Parathyroid adenoma (tissue), 2 donors: ENCODE measurements at regions not wholly inside any gene's neighbourhood (a gene's known extent, or its start where the extent isn't known, plus 50 kb on each side); places are given as distances from the start of the nearest gene placed in this dataset.

Experiments used
- H2AFZ ChIP-seq: fragments of 300-600 bp; sonication (generic); one replicate; pipeline ENCODE4 v1.7.0; 2017; ENCODE audit warnings: antibody characterized with exemption, mild to moderate bottlenecking
- H3K27ac ChIP-seq: fragments of 300-600 bp; sonication (generic); one replicate; pipeline ENCODE4 v1.7.0; 2017
- H3K27me3 ChIP-seq: fragments of 300-600 bp; sonication (generic); one replicate; pipeline ENCODE4 v1.7.0; 2017; ENCODE audit warnings: low read length; ENCODE audit not compliant: control insufficient read depth, insufficient read depth
- H3K36me3 ChIP-seq: fragments of 300-600 bp; sonication (generic); one replicate; pipeline ENCODE4 v1.7.0; 2017; ENCODE audit warnings: low read length; ENCODE audit not compliant: control insufficient read depth, insufficient read depth
- H3K4me1 ChIP-seq: fragments of 300-600 bp; sonication (generic); one replicate; pipeline ENCODE4 v1.7.0; 2017; ENCODE audit warnings: control low read depth
- H3K4me2 ChIP-seq: fragments of 300-600 bp; sonication (generic); one replicate; pipeline ENCODE4 v1.7.0; 2017; ENCODE audit warnings: low read length
- H3K4me3 ChIP-seq: fragments of 300-600 bp; sonication (generic); one replicate; pipeline ENCODE4 v1.7.0; 2017; ENCODE audit warnings: low read depth, low read length
- H3K79me2 ChIP-seq: fragments of 300-600 bp; sonication (generic); one replicate; pipeline ENCODE4 v1.7.0; 2017; ENCODE audit warnings: control low read depth
- H3K9ac ChIP-seq: fragments of 300-600 bp; sonication (generic); one replicate; pipeline ENCODE4 v1.7.0; 2017; ENCODE audit warnings: mild to moderate bottlenecking
- H3K9me3 ChIP-seq: fragments of 300-600 bp; sonication (generic); one replicate; pipeline ENCODE4 v1.7.0; 2017; ENCODE audit warnings: low read length; ENCODE audit not compliant: control insufficient read depth
- TF ChIP-seq, protein P1 (sequence below): fragments of 300-600 bp; sonication (generic); IDR thresholded peaks from one replicate; pipeline ENCODE4 v1.7.0; 2017; ENCODE audit warnings: antibody characterized with exemption, mild to moderate bottlenecking
- donor health status: primary hyperparathyroidism.

DNA sequence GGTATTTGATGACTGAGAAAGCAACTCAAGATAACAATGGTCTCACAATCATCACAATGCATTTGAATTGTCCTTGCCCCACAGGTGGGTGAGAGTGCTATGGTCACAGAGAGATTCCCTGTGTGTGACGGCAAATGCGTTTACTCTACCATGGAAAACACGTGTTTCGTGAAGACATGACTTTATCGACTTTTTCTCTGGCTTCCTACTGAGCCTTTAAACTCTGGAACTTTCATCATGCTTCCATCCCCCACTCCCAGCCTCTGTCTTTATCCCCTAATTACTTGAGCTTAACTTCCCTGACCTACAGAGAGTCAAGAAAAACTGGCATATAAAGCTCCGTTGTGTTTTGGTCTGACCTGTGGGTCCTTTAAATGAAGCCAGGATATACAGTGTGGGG, 414.1 kb upstream of the CLINT1 start:
- no peak overlapping the region for H3K4me3 ChIP-seq
- no peaks in the 10 kb centered on the region for H3K4me1 ChIP-seq
- H3K4me2 ChIP-seq, result no peak overlapping the region
- TF ChIP-seq, protein P1, sequence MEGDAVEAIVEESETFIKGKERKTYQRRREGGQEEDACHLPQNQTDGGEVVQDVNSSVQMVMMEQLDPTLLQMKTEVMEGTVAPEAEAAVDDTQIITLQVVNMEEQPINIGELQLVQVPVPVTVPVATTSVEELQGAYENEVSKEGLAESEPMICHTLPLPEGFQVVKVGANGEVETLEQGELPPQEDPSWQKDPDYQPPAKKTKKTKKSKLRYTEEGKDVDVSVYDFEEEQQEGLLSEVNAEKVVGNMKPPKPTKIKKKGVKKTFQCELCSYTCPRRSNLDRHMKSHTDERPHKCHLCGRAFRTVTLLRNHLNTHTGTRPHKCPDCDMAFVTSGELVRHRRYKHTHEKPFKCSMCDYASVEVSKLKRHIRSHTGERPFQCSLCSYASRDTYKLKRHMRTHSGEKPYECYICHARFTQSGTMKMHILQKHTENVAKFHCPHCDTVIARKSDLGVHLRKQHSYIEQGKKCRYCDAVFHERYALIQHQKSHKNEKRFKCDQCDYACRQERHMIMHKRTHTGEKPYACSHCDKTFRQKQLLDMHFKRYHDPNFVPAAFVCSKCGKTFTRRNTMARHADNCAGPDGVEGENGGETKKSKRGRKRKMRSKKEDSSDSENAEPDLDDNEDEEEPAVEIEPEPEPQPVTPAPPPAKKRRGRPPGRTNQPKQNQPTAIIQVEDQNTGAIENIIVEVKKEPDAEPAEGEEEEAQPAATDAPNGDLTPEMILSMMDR, result no peak
- no peak overlapping the region for H3K9ac ChIP-seq
- no peak overlapping the region for H2AFZ ChIP-seq
- no peaks in the 10 kb centered on the region for H3K79me2 ChIP-seq
- no peaks in the 10 kb centered on the region for H3K36me3 ChIP-seq
- H3K27me3 ChIP-seq, result no peaks in the 10 kb centered on the region
- H3K9me3 ChIP-seq, result no peaks in the 10 kb centered on the region
- H3K27ac ChIP-seq, result no peak overlapping the region

DNA sequence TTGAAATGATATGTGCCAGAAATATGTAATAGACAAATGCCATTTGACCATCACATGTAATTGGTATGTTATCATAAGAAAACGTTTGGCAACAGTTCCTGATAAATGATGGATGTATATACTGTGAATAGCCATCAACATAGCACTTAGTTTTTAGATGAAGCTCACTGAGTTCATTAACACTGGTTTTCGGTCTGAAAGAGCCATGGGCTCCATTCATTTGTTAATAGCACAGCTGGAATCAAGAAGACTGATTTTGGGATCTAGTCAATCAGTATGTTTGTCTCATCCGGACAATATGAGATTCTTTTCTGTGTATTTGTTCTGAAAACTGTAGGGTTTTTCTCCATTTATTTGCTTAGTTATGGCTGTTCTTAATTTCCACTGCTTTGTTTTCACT, 413.5 kb upstream of the CLINT1 start:
- H3K36me3 ChIP-seq, result no peaks in the 10 kb centered on the region
- no peaks in the 10 kb centered on the region for H3K79me2 ChIP-seq
- H3K4me2 ChIP-seq, result no peak overlapping the region
- H3K4me1 ChIP-seq, result no peaks in the 10 kb centered on the region
- H2AFZ ChIP-seq, result no peak overlapping the region
- no peaks in the 10 kb centered on the region for H3K27me3 ChIP-seq
- no peak overlapping the region for H3K4me3 ChIP-seq
- H3K9me3 ChIP-seq, result no peaks in the 10 kb centered on the region
- no peak overlapping the region for H3K9ac ChIP-seq
- no peak overlapping the region for H3K27ac ChIP-seq
- TF ChIP-seq, protein P1, result no peak

DNA sequence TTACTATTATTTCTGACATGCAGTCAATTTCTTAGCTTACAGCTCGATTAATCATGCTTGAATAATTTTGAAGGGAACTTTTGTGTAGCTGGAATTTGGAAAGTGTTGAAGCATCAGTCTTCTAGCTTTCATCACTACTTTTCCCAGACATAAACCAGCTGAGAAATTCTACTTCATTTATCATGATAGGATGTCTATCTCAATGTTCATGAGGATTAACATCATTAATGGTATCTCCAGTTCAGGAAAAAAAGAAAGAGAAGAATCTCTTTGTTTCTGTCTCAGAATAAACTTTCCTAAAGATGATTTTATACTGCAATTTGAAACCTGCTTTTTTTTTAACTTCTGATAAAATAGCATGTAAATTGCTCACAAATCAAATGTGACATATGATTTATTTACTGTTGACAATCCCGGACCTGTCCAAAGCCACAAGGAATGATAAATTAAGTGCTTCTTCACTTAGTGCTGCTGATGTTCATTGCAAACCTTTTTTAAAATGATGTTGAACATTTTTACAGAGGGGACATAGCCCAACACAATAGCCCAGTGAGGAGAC, 412.1 kb upstream of the CLINT1 start:
- Histone ChIP-seq H3K9me3 (no peaks in the 10 kb centered on the region), H3K9ac (no peak overlapping the region), H3K4me3 (no peak overlapping the region), H3K4me1 (no peaks in the 10 kb centered on the region), H3K4me2 (no peak overlapping the region), H3K36me3 (no peaks in the 10 kb centered on the region), H3K27me3 (no peaks in the 10 kb centered on the region), H3K27ac (no peak overlapping the region), H3K79me2 (no peaks in the 10 kb centered on the region), H2AFZ (no peak overlapping the region)
- TF ChIP-seq, protein P1, result no peak

DNA sequence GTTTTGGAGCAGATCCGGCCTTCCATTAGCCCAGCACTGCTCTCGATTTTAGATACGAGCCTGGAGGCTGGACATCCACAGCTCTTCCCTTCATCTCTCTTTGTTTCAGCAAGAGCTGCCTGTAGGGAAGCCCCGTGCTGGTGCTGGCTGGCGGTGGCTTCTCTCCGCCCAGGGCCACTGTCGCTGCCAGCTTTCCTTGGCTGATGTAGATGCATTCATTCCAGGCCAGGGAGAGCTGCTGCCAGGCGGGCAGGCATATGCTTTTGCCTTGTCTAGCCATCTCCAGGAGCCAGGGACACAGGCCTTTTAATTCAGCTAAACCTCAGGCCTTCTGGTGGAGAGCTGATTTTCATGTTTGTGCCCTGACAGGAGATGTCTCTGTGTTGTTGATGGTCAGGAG, 409.3 kb upstream of the CLINT1 start:
- TF ChIP-seq, protein P1, result no peak
- Histone ChIP-seq H3K9me3 (no peaks in the 10 kb centered on the region), H3K4me2 (no peak overlapping the region), H3K9ac (no peak overlapping the region), H3K36me3 (no peaks in the 10 kb centered on the region), H3K79me2 (no peaks in the 10 kb centered on the region), H3K27ac (no peak overlapping the region), H3K4me1 (no peaks in the 10 kb centered on the region), H3K4me3 (no peak overlapping the region), H2AFZ (no peak overlapping the region), H3K27me3 (no peaks in the 10 kb centered on the region)

DNA sequence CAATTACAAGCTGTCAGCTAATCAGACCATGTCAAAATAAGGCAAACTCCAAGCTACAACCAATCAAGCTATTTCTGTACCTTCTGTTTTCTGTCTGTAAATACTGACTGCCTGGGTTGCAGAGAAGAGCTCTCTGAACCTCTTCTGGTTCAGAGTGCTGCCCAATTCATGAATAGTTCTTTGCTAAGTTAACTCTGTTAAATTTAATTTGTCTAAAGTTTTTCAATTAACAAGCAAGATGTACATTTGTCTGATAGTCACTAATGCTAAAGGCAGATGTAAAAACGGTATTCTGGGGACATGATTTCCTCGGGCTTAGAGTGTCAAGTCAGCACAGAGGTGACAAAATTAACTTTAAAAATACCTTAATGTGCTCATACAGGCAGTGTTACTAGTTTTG, 408.3 kb upstream of the CLINT1 start:
- no peak overlapping the region for H3K9ac ChIP-seq
- H2AFZ ChIP-seq, result no peak overlapping the region
- no peaks in the 10 kb centered on the region for H3K36me3 ChIP-seq
- no peak overlapping the region for H3K4me3 ChIP-seq
- no peaks in the 10 kb centered on the region for H3K9me3 ChIP-seq
- TF ChIP-seq, protein P1, result no peak
- no peaks in the 10 kb centered on the region for H3K27me3 ChIP-seq
- no peak overlapping the region for H3K4me2 ChIP-seq
- H3K79me2 ChIP-seq, result no peaks in the 10 kb centered on the region
- H3K27ac ChIP-seq, result no peak overlapping the region
- H3K4me1 ChIP-seq, result no peaks in the 10 kb centered on the region
